NCI-H446 treated with DMSO at 0.1 percent for 48 hours (cell line): ENCODE measurements at regions not wholly inside any gene's neighbourhood (a gene's known extent, or its start where the extent isn't known, plus 50 kb on each side); places are given as distances from the start of the nearest gene placed in this dataset.

Source experiments
- DNase-seq: peaks from one replicate; lab custom pipeline; 2025; lab: John Stamatoyannopoulos, UW

GRCh38 chr9:8262625-8263622 lies 463.3 kb upstream of the DMAC1 start:
- DNase-seq: no peak

- DNase-seq: no peak
Observed at GRCh38 chr9:8261737-8262136, 462.2 kb upstream of the DMAC1 start.

GRCh38 chr9:8259028-8259427 lies 459.4 kb upstream of the DMAC1 start:
- no peak for DNase-seq

- DNase-seq: no peak
Observed at GRCh38 chr9:8256880-8257279, 457.3 kb upstream of the DMAC1 start.

- no peak for DNase-seq
Observed at GRCh38 chr9:8255850-8256249, 456.3 kb upstream of the DMAC1 start.

- DNase-seq: no peak
Observed at GRCh38 chr9:8254541-8254940, 455.0 kb upstream of the DMAC1 start.

GRCh38 chr9:8252445-8252844 lies 452.9 kb upstream of the DMAC1 start:
- DNase-seq: no peak

- DNase-seq: no peak
Observed at GRCh38 chr9:8251566-8251965, 452.0 kb upstream of the DMAC1 start.

GRCh38 chr9:8244505-8245092 lies 445.0 kb upstream of the DMAC1 start:
- no peak for DNase-seq

GRCh38 chr9:8241201-8241600 lies 441.6 kb upstream of the DMAC1 start:
- no peak for DNase-seq

- no peak for DNase-seq
Observed at GRCh38 chr9:8237096-8237495, 437.5 kb upstream of the DMAC1 start.

GRCh38 chr9:8235489-8235888 lies 435.9 kb upstream of the DMAC1 start:
- no peak for DNase-seq

GRCh38 chr9:8234316-8234715 lies 434.7 kb upstream of the DMAC1 start:
- DNase-seq: peak; percentile 62

- peak; percentile 26 for DNase-seq
Observed at GRCh38 chr9:8232726-8233125, 433.1 kb upstream of the DMAC1 start.

GRCh38 chr9:8229226-8229625 lies 429.6 kb upstream of the DMAC1 start:
- no peak for DNase-seq

- DNase-seq: peak; percentile 80
Observed at GRCh38 chr9:8224381-8224801, 424.8 kb upstream of the DMAC1 start.

- no peak for DNase-seq
Observed at GRCh38 chr9:8223861-8224260, 424.3 kb upstream of the DMAC1 start.

- DNase-seq: no peak
Observed at GRCh38 chr9:8221462-8221861, 421.9 kb upstream of the DMAC1 start.

- DNase-seq: no peak
Observed at GRCh38 chr9:8208465-8208864, 408.9 kb upstream of the DMAC1 start.

GRCh38 chr9:8207596-8207995 lies 408.0 kb upstream of the DMAC1 start:
- no peak for DNase-seq

GRCh38 chr9:8206720-8207119 lies 407.1 kb upstream of the DMAC1 start:
- DNase-seq: no peak

- no peak for DNase-seq
Observed at GRCh38 chr9:8205576-8205975, 406.0 kb upstream of the DMAC1 start.

GRCh38 chr9:8189881-8190280 lies 390.3 kb upstream of the DMAC1 start:
- DNase-seq: no peak
